Astrocyte (in vitro differentiated cells and primary cell): ENCODE measurements at regions not wholly inside any gene's neighbourhood (a gene's known extent, or its start where the extent isn't known, plus 50 kb on each side); places are given as distances from the start of the nearest gene placed in this dataset.

Source experiments
- DNase-seq: peaks from one replicate; pipeline ENCODE4 v3.0.0-alpha.2; 2010; ENCODE audit warnings: low read depth
- FAIRE-seq: peaks from 2 replicates; lab custom pipeline; 2011; peaks lifted over from hg19 to GRCh38; lab: Jason Lieb, UNC
- H2AFZ ChIP-seq: 2 replicates; pipeline ENCODE4 v1.6.0; 2012; ENCODE audit warnings: low read depth, low read length, inconsistent platforms
- H3K27ac ChIP-seq: 2 replicates; pipeline ENCODE4 v1.5.1; 2011; ENCODE audit warnings: low read depth, low read length, inconsistent platforms
- H3K27me3 ChIP-seq: 2 replicates; pipeline ENCODE4 v1.6.0; 2011; ENCODE audit warnings: low read length, inconsistent platforms; ENCODE audit not compliant: insufficient read depth
- H3K36me3 ChIP-seq: 2 replicates; pipeline ENCODE4 v1.5.1; 2011; ENCODE audit warnings: low read length, inconsistent platforms; ENCODE audit not compliant: insufficient read depth
- H3K4me1 ChIP-seq: 2 replicates; pipeline ENCODE4 v1.5.1; 2011; ENCODE audit warnings: low read length, inconsistent platforms; ENCODE audit not compliant: insufficient read depth
- H3K4me2 ChIP-seq: 2 replicates; pipeline ENCODE4 v1.6.0; 2012; ENCODE audit warnings: low read length, inconsistent platforms
- H3K4me3 ChIP-seq: 2 replicates; pipeline ENCODE4 v1.5.1; 2011; ENCODE audit warnings: low read depth, mild to moderate bottlenecking, low read length, inconsistent platforms; ENCODE audit not compliant: insufficient read depth
- H3K79me2 ChIP-seq: 2 replicates; pipeline ENCODE4 v1.6.0; 2012; ENCODE audit warnings: mild to moderate bottlenecking, low read length, inconsistent platforms; ENCODE audit not compliant: insufficient read depth
- H3K9ac ChIP-seq: 2 replicates; pipeline ENCODE4 v1.6.0; 2012; ENCODE audit warnings: mild to moderate bottlenecking, low read length, inconsistent platforms
- H3K9me3 ChIP-seq: 2 replicates; pipeline ENCODE4 v1.5.1; 2012; ENCODE audit warnings: low read depth, mild to moderate bottlenecking, low read length, inconsistent platforms; ENCODE audit not compliant: insufficient read depth
- H4K20me1 ChIP-seq: 2 replicates; pipeline ENCODE4 v1.6.0; 2012; ENCODE audit warnings: low read length, inconsistent platforms; ENCODE audit not compliant: insufficient read depth
- H3K27ac Mint-ChIP-seq: one replicate; pipeline ENCODE4 v1.8.0; 2021; ENCODE audit warnings: mild to moderate bottlenecking, mixed read lengths; ENCODE audit not compliant: unreplicated experiment
- H3K27me3 Mint-ChIP-seq: one replicate; pipeline ENCODE4 v1.8.0; 2021; ENCODE audit warnings: low read depth, mixed read lengths; ENCODE audit not compliant: unreplicated experiment
- H3K36me3 Mint-ChIP-seq: one replicate; pipeline ENCODE4 v1.8.0; 2021; ENCODE audit warnings: low read depth, mixed read lengths; ENCODE audit not compliant: unreplicated experiment
- H3K4me1 Mint-ChIP-seq: one replicate; pipeline ENCODE4 v1.8.0; 2021; ENCODE audit warnings: low read depth, mixed read lengths; ENCODE audit not compliant: unreplicated experiment
- H3K4me3 Mint-ChIP-seq: one replicate; pipeline ENCODE4 v1.8.0; 2021; ENCODE audit warnings: mild to moderate bottlenecking, moderate library complexity, mixed read lengths; ENCODE audit not compliant: unreplicated experiment
- H3K9me3 Mint-ChIP-seq: one replicate; pipeline ENCODE4 v1.8.0; 2021; ENCODE audit warnings: mild to moderate bottlenecking, mixed read lengths; ENCODE audit not compliant: unreplicated experiment
- EZH2 ChIP-seq: IDR thresholded peaks from 2 replicates; pipeline ENCODE4 v1.6.1; 2012; ENCODE audit warnings: mild to moderate bottlenecking, low read length, inconsistent platforms; ENCODE audit not compliant: insufficient read depth
- TF ChIP-seq, protein P1 (sequence below): IDR thresholded peaks from 2 replicates; pipeline ENCODE4 v1.5.1; 2011; ENCODE audit warnings: low read depth, mild to moderate bottlenecking, inconsistent platforms, low read length, moderate library complexity; ENCODE audit not compliant: insufficient read depth

DNA sequence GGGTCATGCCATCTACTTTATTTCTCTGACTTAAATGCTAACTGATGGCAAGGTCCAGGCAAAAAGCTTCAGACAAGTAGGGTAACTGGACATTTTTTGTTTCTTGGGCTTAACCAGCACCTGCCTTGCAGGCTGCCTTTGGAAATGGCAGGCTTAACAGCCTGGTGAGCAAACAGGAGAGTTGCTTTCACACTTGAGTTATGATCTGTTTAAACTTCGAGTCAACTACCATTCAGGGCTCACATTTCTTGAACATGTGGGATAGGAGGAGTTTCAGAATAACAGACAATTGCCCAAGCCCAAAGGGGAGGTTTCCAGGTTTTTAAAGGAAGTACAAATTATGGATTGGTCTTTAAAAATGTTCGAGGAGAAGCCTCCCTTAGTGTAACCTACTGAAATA, 724.6 kb upstream of the SORCS1 start:
- Histone ChIP-seq H3K9me3 (peaks cover 4% of the 10 kb centered on the region), H3K27me3 (no peaks in the 10 kb centered on the region), H3K36me3 (no peaks in the 10 kb centered on the region), H3K27ac (no peak overlapping the region), H3K79me2 (no peaks in the 10 kb centered on the region), H3K9ac (no peak overlapping the region), H3K4me1 (no peaks in the 10 kb centered on the region), H3K4me2 (no peak overlapping the region), H4K20me1 (no peaks in the 10 kb centered on the region), H3K4me3 (no peak overlapping the region), H2AFZ (no peak overlapping the region)
- no peak overlapping the region for H3K4me3 Mint-ChIP-seq
- H3K4me1 Mint-ChIP-seq: no peaks in the 10 kb centered on the region
- FAIRE-seq (no peak), DNase-seq (no peak)
- H3K9me3 Mint-ChIP-seq: no peaks in the 10 kb centered on the region
- no peak for TF ChIP-seq EZH2
- TF ChIP-seq, protein P1, sequence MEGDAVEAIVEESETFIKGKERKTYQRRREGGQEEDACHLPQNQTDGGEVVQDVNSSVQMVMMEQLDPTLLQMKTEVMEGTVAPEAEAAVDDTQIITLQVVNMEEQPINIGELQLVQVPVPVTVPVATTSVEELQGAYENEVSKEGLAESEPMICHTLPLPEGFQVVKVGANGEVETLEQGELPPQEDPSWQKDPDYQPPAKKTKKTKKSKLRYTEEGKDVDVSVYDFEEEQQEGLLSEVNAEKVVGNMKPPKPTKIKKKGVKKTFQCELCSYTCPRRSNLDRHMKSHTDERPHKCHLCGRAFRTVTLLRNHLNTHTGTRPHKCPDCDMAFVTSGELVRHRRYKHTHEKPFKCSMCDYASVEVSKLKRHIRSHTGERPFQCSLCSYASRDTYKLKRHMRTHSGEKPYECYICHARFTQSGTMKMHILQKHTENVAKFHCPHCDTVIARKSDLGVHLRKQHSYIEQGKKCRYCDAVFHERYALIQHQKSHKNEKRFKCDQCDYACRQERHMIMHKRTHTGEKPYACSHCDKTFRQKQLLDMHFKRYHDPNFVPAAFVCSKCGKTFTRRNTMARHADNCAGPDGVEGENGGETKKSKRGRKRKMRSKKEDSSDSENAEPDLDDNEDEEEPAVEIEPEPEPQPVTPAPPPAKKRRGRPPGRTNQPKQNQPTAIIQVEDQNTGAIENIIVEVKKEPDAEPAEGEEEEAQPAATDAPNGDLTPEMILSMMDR: no peak
- H3K27ac Mint-ChIP-seq: no peak overlapping the region
- no peaks in the 10 kb centered on the region for H3K36me3 Mint-ChIP-seq
- H3K27me3 Mint-ChIP-seq: no peaks in the 10 kb centered on the region

- no peaks in the 10 kb centered on the region for H3K4me1 Mint-ChIP-seq
- no peak for TF ChIP-seq EZH2
- TF ChIP-seq, protein P1: no peak
- H3K9ac ChIP-seq: no peak overlapping the region
- H3K4me2 ChIP-seq: no peak overlapping the region
- H3K27ac ChIP-seq: no peak overlapping the region
- H3K27me3 ChIP-seq: no peaks in the 10 kb centered on the region
- H3K79me2 ChIP-seq: no peaks in the 10 kb centered on the region
- H3K4me3 ChIP-seq: no peak overlapping the region
- no peak overlapping the region for H3K4me3 Mint-ChIP-seq
- H3K27me3 Mint-ChIP-seq: no peaks in the 10 kb centered on the region
- H3K36me3 ChIP-seq: no peaks in the 10 kb centered on the region
- H3K9me3 ChIP-seq: no peaks in the 10 kb centered on the region
- H3K27ac Mint-ChIP-seq: no peak overlapping the region
- no peak for FAIRE-seq
- no peak for DNase-seq
- no peak overlapping the region for H2AFZ ChIP-seq
- H4K20me1 ChIP-seq: no peaks in the 10 kb centered on the region
- peaks cover 7% of the 10 kb centered on the region for H3K9me3 Mint-ChIP-seq
- H3K36me3 Mint-ChIP-seq: no peaks in the 10 kb centered on the region
- H3K4me1 ChIP-seq: no peaks in the 10 kb centered on the region
Measured at GRCh38 chr10:107880185-107880584, 715.7 kb upstream of the SORCS1 start.

DNA sequence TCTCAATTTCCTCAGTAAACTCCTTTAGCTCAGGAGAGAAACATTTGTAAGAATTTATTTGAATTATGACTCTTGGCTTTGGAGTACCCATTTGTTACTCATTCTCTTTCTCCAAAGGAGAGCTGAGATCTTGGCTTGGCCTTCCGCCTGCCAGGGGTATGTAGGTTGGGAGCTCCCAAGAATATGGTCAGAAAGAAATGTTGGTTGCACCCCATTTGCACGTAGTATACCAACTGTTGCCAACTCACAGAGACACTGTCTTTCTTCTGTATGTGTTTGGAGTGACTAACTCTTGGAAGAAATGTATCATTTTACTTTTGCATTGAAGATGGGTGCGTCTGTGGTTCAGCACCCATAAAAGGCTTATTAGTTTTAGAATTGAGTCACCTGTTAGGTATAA, 708.5 kb upstream of the SORCS1 start:
- H2AFZ ChIP-seq: no peak overlapping the region
- Mint-ChIP-seq H3K27me3 (no peaks in the 10 kb centered on the region), H3K27ac (no peak overlapping the region), H3K4me1 (no peaks in the 10 kb centered on the region), H3K9me3 (no peaks in the 10 kb centered on the region), H3K36me3 (no peaks in the 10 kb centered on the region), H3K4me3 (no peak overlapping the region)
- H3K79me2 ChIP-seq: no peaks in the 10 kb centered on the region
- DNase-seq (no peak), FAIRE-seq (no peak)
- H3K36me3 ChIP-seq: no peaks in the 10 kb centered on the region
- no peak overlapping the region for H3K4me2 ChIP-seq
- no peaks in the 10 kb centered on the region for H3K9me3 ChIP-seq
- H3K27me3 ChIP-seq: no peaks in the 10 kb centered on the region
- H4K20me1 ChIP-seq: no peaks in the 10 kb centered on the region
- no peak overlapping the region for H3K9ac ChIP-seq
- no peak for TF ChIP-seq EZH2
- TF ChIP-seq, protein P1: no peak
- no peaks in the 10 kb centered on the region for H3K4me1 ChIP-seq
- H3K27ac ChIP-seq: no peak overlapping the region
- no peak overlapping the region for H3K4me3 ChIP-seq
